OCI-M1 (cell line): ENCODE measurements at regions not wholly inside any gene's neighbourhood (a gene's known extent, or its start where the extent isn't known, plus 50 kb on each side); places are given as distances from the start of the nearest gene placed in this dataset.

Source experiments
- DNase-seq: peaks from one replicate; lab custom pipeline; 2025; lab: John Stamatoyannopoulos, UW

GRCh38 chrX:149274516-149275105 lies 230.5 kb downstream of the IDS start:
- DNase-seq: no peak

GRCh38 chrX:149272690-149273463 lies 232.2 kb downstream of the IDS start:
- DNase-seq: no peak

- DNase-seq: no peak
These were observed 237.0 kb downstream of the IDS start for GRCh38 chrX:149267878-149268813.

- DNase-seq: no peak
These were observed 243.0 kb downstream of the IDS start for GRCh38 chrX:149262086-149262485.

GRCh38 chrX:149259241-149259640 lies 245.9 kb downstream of the IDS start:
- DNase-seq: no peak

GRCh38 chrX:149255860-149256259 lies 249.2 kb downstream of the IDS start:
- DNase-seq: no peak

GRCh38 chrX:149248073-149248625 lies 257.0 kb downstream of the IDS start:
- no peak for DNase-seq

- DNase-seq: no peak
These were observed 274.4 kb downstream of the IDS start for GRCh38 chrX:149230689-149231088.

- no peak for DNase-seq
These were observed 281.3 kb downstream of the IDS start for GRCh38 chrX:149223854-149224253.

- no peak for DNase-seq
These were observed 283.1 kb downstream of the IDS start for GRCh38 chrX:149222040-149222439.

- no peak for DNase-seq
These were observed 283.9 kb downstream of the IDS start for GRCh38 chrX:149221230-149221629.

GRCh38 chrX:149213264-149213663 lies 291.8 kb downstream of the IDS start:
- no peak for DNase-seq

GRCh38 chrX:149208307-149208706 lies 296.8 kb downstream of the IDS start:
- no peak for DNase-seq

- no peak for DNase-seq
These were observed 297.6 kb downstream of the IDS start for GRCh38 chrX:149207518-149207917.

GRCh38 chrX:149205937-149206336 lies 299.2 kb downstream of the IDS start:
- no peak for DNase-seq

GRCh38 chrX:149205081-149205480 lies 300.0 kb downstream of the IDS start:
- DNase-seq: no peak

GRCh38 chrX:149199734-149200133 lies 305.4 kb downstream of the IDS start:
- no peak for DNase-seq

- no peak for DNase-seq
These were observed 305.9 kb downstream of the IDS start for GRCh38 chrX:149198980-149199732.

GRCh38 chrX:149185087-149185486 lies 320.0 kb downstream of the IDS start:
- peak; percentile 45 for DNase-seq

GRCh38 chrX:149161435-149162088 lies 343.5 kb downstream of the IDS start:
- no peak for DNase-seq

- DNase-seq: no peak
These were observed 347.1 kb downstream of the IDS start for GRCh38 chrX:149157976-149158375.
